ENCODE measurements at regions not wholly inside any gene's neighbourhood (a gene's known extent, or its start where the extent isn't known, plus 50 kb on each side); places are given as distances from the start of the nearest gene placed in this dataset.

DNA sequence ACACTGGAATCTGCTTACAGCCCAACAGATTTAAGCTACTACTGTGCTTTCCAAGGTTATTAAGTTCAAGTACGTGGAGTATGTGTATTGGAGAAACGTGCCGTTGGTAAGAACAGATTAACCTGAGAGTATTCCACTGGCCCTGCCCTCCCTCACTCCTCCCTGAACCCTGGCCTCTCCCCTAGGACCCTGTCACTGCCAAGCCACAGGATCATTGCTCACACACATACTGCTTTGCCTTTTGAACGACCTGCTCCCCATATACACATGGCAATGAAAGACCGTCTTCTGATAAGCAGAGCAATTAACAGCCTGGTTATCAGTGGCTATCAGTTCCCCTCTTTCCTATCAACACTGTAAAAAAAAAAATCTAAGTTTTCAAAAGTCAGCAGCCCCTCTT lies 458.9 kb upstream of the DYNLRB2 start:
- no peaks in the 10 kb centered on the region for H3K9me3 Mint-ChIP-seq
- no peak overlapping the region for H3K27ac Mint-ChIP-seq
- no peak for ATAC-seq (ENCODE audit: poor library complexity)
- Histone ChIP-seq H3K27me3 (ENCODE audit: control insufficient read depth in 1 of 2, insufficient read depth in 2 of 2, low read length in 2 of 2) (no peaks in the 10 kb centered on the region), H3K27ac (ENCODE audit: low read depth in 1 of 2, low read length in 2 of 2) (no peak overlapping the region), H3K4me1 (ENCODE audit: insufficient read depth, low read length) (no peaks in the 10 kb centered on the region), H3K4me3 (ENCODE audit: low read length) (no peak overlapping the region), H3K36me3 (ENCODE audit: insufficient read depth, low read length) (no peaks in the 10 kb centered on the region), H3K9me3 (ENCODE audit: control insufficient read depth in 1 of 2, insufficient read depth in 1 of 2, low read length in 2 of 2) (no peaks in the 10 kb centered on the region)
- TF ChIP-seq, protein P1, sequence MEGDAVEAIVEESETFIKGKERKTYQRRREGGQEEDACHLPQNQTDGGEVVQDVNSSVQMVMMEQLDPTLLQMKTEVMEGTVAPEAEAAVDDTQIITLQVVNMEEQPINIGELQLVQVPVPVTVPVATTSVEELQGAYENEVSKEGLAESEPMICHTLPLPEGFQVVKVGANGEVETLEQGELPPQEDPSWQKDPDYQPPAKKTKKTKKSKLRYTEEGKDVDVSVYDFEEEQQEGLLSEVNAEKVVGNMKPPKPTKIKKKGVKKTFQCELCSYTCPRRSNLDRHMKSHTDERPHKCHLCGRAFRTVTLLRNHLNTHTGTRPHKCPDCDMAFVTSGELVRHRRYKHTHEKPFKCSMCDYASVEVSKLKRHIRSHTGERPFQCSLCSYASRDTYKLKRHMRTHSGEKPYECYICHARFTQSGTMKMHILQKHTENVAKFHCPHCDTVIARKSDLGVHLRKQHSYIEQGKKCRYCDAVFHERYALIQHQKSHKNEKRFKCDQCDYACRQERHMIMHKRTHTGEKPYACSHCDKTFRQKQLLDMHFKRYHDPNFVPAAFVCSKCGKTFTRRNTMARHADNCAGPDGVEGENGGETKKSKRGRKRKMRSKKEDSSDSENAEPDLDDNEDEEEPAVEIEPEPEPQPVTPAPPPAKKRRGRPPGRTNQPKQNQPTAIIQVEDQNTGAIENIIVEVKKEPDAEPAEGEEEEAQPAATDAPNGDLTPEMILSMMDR (IDR thresholded peaks at IDR 0.05): no peak
- no peak for DNase-seq
- no peaks in the 10 kb centered on the region for H3K27me3 Mint-ChIP-seq
- H3K4me3 Mint-ChIP-seq: no peak overlapping the region
- ChIA-PET POLR2A (no interaction called here), CTCF (no interaction called here)
- H3K36me3 Mint-ChIP-seq (ENCODE audit: low read depth): no peaks in the 10 kb centered on the region
- no peaks in the 10 kb centered on the region for H3K4me1 Mint-ChIP-seq (ENCODE audit: low read depth)
- intact Hi-C loops (cut with DNase I, micrococcal nuclease): no loop called here

GRCh38 chr16:80080287-80080851 lies 460.4 kb upstream of the DYNLRB2 start:
- H3K9me3 Mint-ChIP-seq: no peaks in the 10 kb centered on the region
- H3K4me1 Mint-ChIP-seq (ENCODE audit: low read depth): no peaks in the 10 kb centered on the region
- Histone ChIP-seq H3K27me3 (ENCODE audit: control insufficient read depth in 1 of 2, insufficient read depth in 2 of 2, low read length in 2 of 2) (no peaks in the 10 kb centered on the region), H3K9me3 (ENCODE audit: control insufficient read depth in 1 of 2, insufficient read depth in 1 of 2, low read length in 2 of 2) (no peaks in the 10 kb centered on the region), H3K36me3 (ENCODE audit: insufficient read depth, low read length) (no peaks in the 10 kb centered on the region), H3K4me3 (ENCODE audit: low read length) (no peak overlapping the region), H3K4me1 (ENCODE audit: insufficient read depth, low read length) (no peaks in the 10 kb centered on the region), H3K27ac (ENCODE audit: low read depth in 1 of 2, low read length in 2 of 2) (no peak overlapping the region)
- TF ChIP-seq, protein P1 (IDR thresholded peaks at IDR 0.05): no peak
- DNase-seq (no peak), ATAC-seq (ENCODE audit: poor library complexity) (no peak)
- H3K27me3 Mint-ChIP-seq: no peaks in the 10 kb centered on the region
- H3K4me3 Mint-ChIP-seq: no peak overlapping the region
- H3K36me3 Mint-ChIP-seq (ENCODE audit: low read depth): no peaks in the 10 kb centered on the region
- ChIA-PET POLR2A (interaction anchor here (0.6 kb wide), 1 partner anchor 11 kb away, joined by 3 read pairs; no protein-coding TSS in a partner anchor), CTCF (interaction anchor here (0.7 kb wide), 1 partner anchor 110 kb away, joined by 3 read pairs; no protein-coding TSS in a partner anchor)
- H3K27ac Mint-ChIP-seq: no peak overlapping the region
- intact Hi-C loops (cut with DNase I, micrococcal nuclease): no loop called here

GRCh38 chr16:80079072-80079471 lies 461.7 kb upstream of the DYNLRB2 start:
- H3K9me3 Mint-ChIP-seq: no peaks in the 10 kb centered on the region
- Histone ChIP-seq H3K9me3 (ENCODE audit: control insufficient read depth in 1 of 2, insufficient read depth in 1 of 2, low read length in 2 of 2) (no peaks in the 10 kb centered on the region), H3K27ac (ENCODE audit: low read depth in 1 of 2, low read length in 2 of 2) (no peak overlapping the region), H3K4me3 (ENCODE audit: low read length) (no peak overlapping the region), H3K36me3 (ENCODE audit: insufficient read depth, low read length) (no peaks in the 10 kb centered on the region), H3K4me1 (ENCODE audit: insufficient read depth, low read length) (no peaks in the 10 kb centered on the region), H3K27me3 (ENCODE audit: control insufficient read depth in 1 of 2, insufficient read depth in 2 of 2, low read length in 2 of 2) (no peaks in the 10 kb centered on the region)
- no peaks in the 10 kb centered on the region for H3K4me1 Mint-ChIP-seq (ENCODE audit: low read depth)
- no peaks in the 10 kb centered on the region for H3K27me3 Mint-ChIP-seq
- intact Hi-C loops (cut with DNase I, micrococcal nuclease): no loop called here
- no peak overlapping the region for H3K4me3 Mint-ChIP-seq
- DNase-seq: no peak
- no peak overlapping the region for H3K27ac Mint-ChIP-seq
- no peak for ATAC-seq (ENCODE audit: poor library complexity)
- H3K36me3 Mint-ChIP-seq (ENCODE audit: low read depth): no peaks in the 10 kb centered on the region
- POLR2A ChIA-PET: no interaction called here
- TF ChIP-seq, protein P1 (IDR thresholded peaks at IDR 0.05): no peak
- CTCF ChIA-PET: no interaction called here

Data from CD4-positive, alpha-beta T cell (primary cell).